Loucy (cell line): ENCODE measurements at regions not wholly inside any gene's neighbourhood (a gene's known extent, or its start where the extent isn't known, plus 50 kb on each side); places are given as distances from the start of the nearest gene placed in this dataset.

Experiments
- H2AFZ ChIP-seq: fragments of 200-600 bp; sonication (generic); 2 replicates; pipeline ENCODE4 v1.6.0; 2016; ENCODE audit warnings: antibody characterized with exemption, mild to moderate bottlenecking, low read length, moderate library complexity
- H3F3A ChIP-seq: fragments of 200-600 bp; 2 replicates; pipeline ENCODE4 v1.6.0; 2016; ENCODE audit warnings: antibody characterized with exemption, low read depth, mild to moderate bottlenecking
- H3K27me3 ChIP-seq: fragments of 200-600 bp; sonication (generic); 2 replicates; pipeline ENCODE4 v1.6.1; 2014; ENCODE audit warnings: low read length, mild to moderate bottlenecking; ENCODE audit not compliant: insufficient read depth, poor library complexity, severe bottlenecking
- H3K36me3 ChIP-seq: fragments of 200-600 bp; sonication (generic); 2 replicates; pipeline ENCODE4 v1.6.1; 2016; ENCODE audit warnings: low read length; ENCODE audit not compliant: insufficient read depth
- H3K4me1 ChIP-seq: fragments of 200-600 bp; sonication (generic); 2 replicates; pipeline ENCODE4 v1.5.1; 2014; ENCODE audit warnings: low read length, mild to moderate bottlenecking; ENCODE audit not compliant: insufficient read depth, poor library complexity, severe bottlenecking
- H3K4me2 ChIP-seq: fragments of 200-600 bp; sonication (generic); 2 replicates; pipeline ENCODE4 v1.6.0; 2014; ENCODE audit warnings: antibody characterized with exemption, low read length, low read depth, mild to moderate bottlenecking; ENCODE audit not compliant: poor library complexity, severe bottlenecking
- H3K4me3 ChIP-seq: fragments of 200-600 bp; sonication (generic); 2 replicates; pipeline ENCODE4 v1.5.1; 2014; ENCODE audit warnings: low read length, mild to moderate bottlenecking, mixed read lengths; ENCODE audit not compliant: poor library complexity, severe bottlenecking
- H3K79me2 ChIP-seq: fragments of 200-600 bp; sonication (generic); 2 replicates; pipeline ENCODE4 v1.6.1; 2014; ENCODE audit warnings: low read length; ENCODE audit not compliant: insufficient read depth
- H3K9ac ChIP-seq: fragments of 200-600 bp; sonication (generic); 2 replicates; pipeline ENCODE4 v1.6.0; 2014; ENCODE audit warnings: mild to moderate bottlenecking, low read depth, low read length, moderate library complexity; ENCODE audit not compliant: poor library complexity, severe bottlenecking
- H3K9me2 ChIP-seq: fragments of 200-600 bp; sonication (generic); replicated peaks from 2 replicates; pipeline ENCODE4 v1.6.1; 2016; ENCODE audit warnings: low read depth, low read length, mixed read lengths
- H3K9me3 ChIP-seq: fragments of 200-600 bp; sonication (generic); 2 replicates; pipeline ENCODE4 v1.6.1; 2014; ENCODE audit warnings: mild to moderate bottlenecking, antibody characterized with exemption, low read length, low read depth; ENCODE audit not compliant: insufficient read depth
- H4K20me1 ChIP-seq: fragments of 200-600 bp; sonication (generic); 2 replicates; pipeline ENCODE4 v1.6.0; 2014; ENCODE audit warnings: antibody characterized with exemption, low read length, mild to moderate bottlenecking; ENCODE audit not compliant: insufficient read depth, poor library complexity, severe bottlenecking
- EZH2phosphoT487 ChIP-seq: fragments of 200-600 bp; IDR thresholded peaks from 2 replicates; pipeline ENCODE4 v1.6.1; 2018; ENCODE audit warnings: antibody characterized with exemption, mild to moderate bottlenecking, moderate library complexity, borderline replicate concordance
- TF ChIP-seq, protein P1 (sequence below): fragments of 200-600 bp; sonication (generic); conservative IDR thresholded peaks from 2 replicates; pipeline ENCODE4 v1.5.1; 2014; ENCODE audit warnings: mild to moderate bottlenecking, antibody characterized with exemption, low read length

DNA sequence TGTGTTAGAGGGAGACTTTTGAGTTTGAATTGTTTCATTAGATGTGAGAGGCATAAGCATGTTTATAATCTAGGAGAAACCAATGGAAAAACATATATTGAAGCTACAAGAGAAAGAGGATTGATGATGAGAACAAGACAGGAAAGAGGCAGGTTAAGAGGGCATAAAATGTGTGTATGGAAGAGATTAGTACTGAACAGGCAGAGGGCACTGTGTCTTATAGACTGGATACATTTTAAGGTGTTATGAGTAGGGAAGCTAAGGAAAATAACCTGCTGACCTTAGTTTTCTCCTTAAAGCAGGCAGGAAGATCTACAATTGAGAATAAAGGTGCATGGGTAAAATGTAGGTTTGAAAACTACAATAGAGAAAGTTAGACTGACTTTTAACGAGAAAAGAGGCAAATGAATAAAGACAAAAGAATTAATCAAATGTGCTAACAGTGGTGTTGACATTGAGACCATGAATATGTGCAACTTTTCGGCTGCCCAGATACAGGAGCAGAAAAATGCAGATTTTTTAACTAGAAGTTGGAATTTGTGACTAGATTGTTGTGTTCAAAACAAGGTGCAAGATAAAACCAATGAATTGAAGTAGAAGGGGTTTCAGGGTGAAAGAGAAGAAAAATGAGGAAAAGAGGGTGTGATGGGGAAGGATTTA lies 846.3 kb downstream of the HACE1 start:
- Histone ChIP-seq H2AFZ (no peak overlapping the region), H3K9ac (no peak overlapping the region), H3K4me2 (no peak overlapping the region), H4K20me1 (no peaks in the 10 kb centered on the region), H3K9me2 (no peaks in the 10 kb centered on the region), H3K4me3 (no peak overlapping the region), H3K36me3 (no peaks in the 10 kb centered on the region), H3K9me3 (no peaks in the 10 kb centered on the region), H3F3A (no peaks in the 10 kb centered on the region), H3K79me2 (no peaks in the 10 kb centered on the region), H3K4me1 (no peaks in the 10 kb centered on the region), H3K27me3 (no peaks in the 10 kb centered on the region)
- TF ChIP-seq, protein P1, sequence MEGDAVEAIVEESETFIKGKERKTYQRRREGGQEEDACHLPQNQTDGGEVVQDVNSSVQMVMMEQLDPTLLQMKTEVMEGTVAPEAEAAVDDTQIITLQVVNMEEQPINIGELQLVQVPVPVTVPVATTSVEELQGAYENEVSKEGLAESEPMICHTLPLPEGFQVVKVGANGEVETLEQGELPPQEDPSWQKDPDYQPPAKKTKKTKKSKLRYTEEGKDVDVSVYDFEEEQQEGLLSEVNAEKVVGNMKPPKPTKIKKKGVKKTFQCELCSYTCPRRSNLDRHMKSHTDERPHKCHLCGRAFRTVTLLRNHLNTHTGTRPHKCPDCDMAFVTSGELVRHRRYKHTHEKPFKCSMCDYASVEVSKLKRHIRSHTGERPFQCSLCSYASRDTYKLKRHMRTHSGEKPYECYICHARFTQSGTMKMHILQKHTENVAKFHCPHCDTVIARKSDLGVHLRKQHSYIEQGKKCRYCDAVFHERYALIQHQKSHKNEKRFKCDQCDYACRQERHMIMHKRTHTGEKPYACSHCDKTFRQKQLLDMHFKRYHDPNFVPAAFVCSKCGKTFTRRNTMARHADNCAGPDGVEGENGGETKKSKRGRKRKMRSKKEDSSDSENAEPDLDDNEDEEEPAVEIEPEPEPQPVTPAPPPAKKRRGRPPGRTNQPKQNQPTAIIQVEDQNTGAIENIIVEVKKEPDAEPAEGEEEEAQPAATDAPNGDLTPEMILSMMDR, result no peak
- TF ChIP-seq EZH2phosphoT487, result no peak

- Histone ChIP-seq H4K20me1 (no peaks in the 10 kb centered on the region), H2AFZ (no peak overlapping the region), H3K4me3 (no peak overlapping the region), H3K27me3 (no peaks in the 10 kb centered on the region), H3K4me1 (no peaks in the 10 kb centered on the region), H3K4me2 (no peak overlapping the region), H3K36me3 (no peaks in the 10 kb centered on the region), H3K9me2 (no peaks in the 10 kb centered on the region), H3K9ac (no peak overlapping the region), H3K79me2 (no peaks in the 10 kb centered on the region), H3K9me3 (no peaks in the 10 kb centered on the region), H3F3A (no peaks in the 10 kb centered on the region)
- TF ChIP-seq, protein P1, result no peak
- TF ChIP-seq EZH2phosphoT487, result no peak
These were observed 848.8 kb downstream of the HACE1 start for GRCh38 chr6:104010897-104011296.

GRCh38 chr6:104003803-104004516 lies 855.8 kb downstream of the HACE1 start:
- H3K36me3 ChIP-seq, result no peaks in the 10 kb centered on the region
- H3K79me2 ChIP-seq, result no peaks in the 10 kb centered on the region
- no peaks in the 10 kb centered on the region for H3K27me3 ChIP-seq
- no peaks in the 10 kb centered on the region for H3F3A ChIP-seq
- H3K4me2 ChIP-seq, result no peak overlapping the region
- no peaks in the 10 kb centered on the region for H3K4me1 ChIP-seq
- H4K20me1 ChIP-seq, result no peaks in the 10 kb centered on the region
- TF ChIP-seq EZH2phosphoT487, result no peak
- TF ChIP-seq, protein P1, result peak; percentile 34; the same call in 1 of the 2 replicates
- H3K9me2 ChIP-seq, result no peaks in the 10 kb centered on the region
- no peak overlapping the region for H2AFZ ChIP-seq
- H3K4me3 ChIP-seq, result no peak overlapping the region
- no peak overlapping the region for H3K9ac ChIP-seq
- no peaks in the 10 kb centered on the region for H3K9me3 ChIP-seq
